ENCODE measurements at regions not wholly inside any gene's neighbourhood (a gene's known extent, or its start where the extent isn't known, plus 50 kb on each side); places are given as distances from the start of the nearest gene placed in this dataset.

GRCh38 chr6:99177736-99178135 lies 171.7 kb downstream of the FAXC start:
- Mint-ChIP-seq H3K4me1 (no peaks in the 10 kb centered on the region), H3K4me3 (no peak overlapping the region), H3K36me3 (ENCODE audit: low read depth) (no peaks in the 10 kb centered on the region), H3K27ac (no peak overlapping the region), H3K27me3 (ENCODE audit: insufficient read depth) (no peaks in the 10 kb centered on the region), H3K9me3 (peaks cover 25% of the 10 kb centered on the region)
- no peaks in the 10 kb centered on the region for H3K27me3 ChIP-seq (ENCODE audit: control insufficient read depth, insufficient read depth, low read length, poor library complexity, severe bottlenecking)
- DNase-seq: no peak
- no peak for TF ChIP-seq CTCF (conservative IDR thresholded peaks at IDR 0.05)
- H3K27ac ChIP-seq (ENCODE audit: low read depth, low read length): no peak overlapping the region
- H3K4me3 ChIP-seq (ENCODE audit: low read length): no peak overlapping the region
- H3K36me3 ChIP-seq (ENCODE audit: control insufficient read depth, insufficient read depth, low read length): no peaks in the 10 kb centered on the region
- no peak overlapping the region for H3K9ac ChIP-seq (ENCODE audit: extremely low read depth, low read length, poor library complexity, severe bottlenecking)
- no peaks in the 10 kb centered on the region for H3K4me1 ChIP-seq (ENCODE audit: control insufficient read depth, insufficient read depth, low read length)
- WGBS, 2 experiments (ENCODE audit: insufficient coverage in 1 of 2, insufficient read length in 1 of 2): 93% methylated on average over 2 of the region's 2 CpGs; no CpG with 5 or more reads in 1 of the 2 experiments
- H3K9me3 ChIP-seq (ENCODE audit: control insufficient read depth, low read length): peaks cover 39% of the 10 kb centered on the region

- Mint-ChIP-seq H3K27ac (no peak overlapping the region), H3K36me3 (ENCODE audit: low read depth) (no peaks in the 10 kb centered on the region), H3K4me3 (no peak overlapping the region), H3K27me3 (ENCODE audit: insufficient read depth) (peaks cover 3% of the 10 kb centered on the region), H3K4me1 (no peaks in the 10 kb centered on the region), H3K9me3 (no peaks in the 10 kb centered on the region)
- Histone ChIP-seq H3K27ac (ENCODE audit: low read depth, low read length) (no peak overlapping the region), H3K36me3 (ENCODE audit: control insufficient read depth, insufficient read depth, low read length) (no peaks in the 10 kb centered on the region), H3K4me1 (ENCODE audit: control insufficient read depth, insufficient read depth, low read length) (no peaks in the 10 kb centered on the region), H3K4me3 (ENCODE audit: low read length) (no peak overlapping the region), H3K9ac (ENCODE audit: extremely low read depth, low read length, poor library complexity, severe bottlenecking) (no peak overlapping the region), H3K27me3 (ENCODE audit: control insufficient read depth, insufficient read depth, low read length, poor library complexity, severe bottlenecking) (peaks cover 7% of the 10 kb centered on the region), H3K9me3 (ENCODE audit: control insufficient read depth, low read length) (no peaks in the 10 kb centered on the region)
- DNase-seq: no peak
- no peak for TF ChIP-seq CTCF (conservative IDR thresholded peaks at IDR 0.05)
Measured at GRCh38 chr6:99165838-99166237, 183.6 kb downstream of the FAXC start.

GRCh38 chr6:99152347-99152643 lies 197.2 kb downstream of the FAXC start:
- no peak overlapping the region for H3K27ac Mint-ChIP-seq
- no peaks in the 10 kb centered on the region for H3K36me3 ChIP-seq (ENCODE audit: control insufficient read depth, insufficient read depth, low read length)
- peaks cover 70% of the 10 kb centered on the region for H3K27me3 Mint-ChIP-seq (ENCODE audit: insufficient read depth)

More at GRCh38 chr6:99152347-99152643, 197.2 kb downstream of the FAXC start:
- Histone ChIP-seq H3K4me1 (ENCODE audit: control insufficient read depth, insufficient read depth, low read length) (peaks cover 12% of the 10 kb centered on the region), H3K9ac (ENCODE audit: extremely low read depth, low read length, poor library complexity, severe bottlenecking) (no peak overlapping the region), H3K9me3 (ENCODE audit: control insufficient read depth, low read length) (no peaks in the 10 kb centered on the region), H3K4me3 (ENCODE audit: low read length) (no peak overlapping the region), H3K27ac (ENCODE audit: low read depth, low read length) (no peak overlapping the region), H3K27me3 (ENCODE audit: control insufficient read depth, insufficient read depth, low read length, poor library complexity, severe bottlenecking) (peaks cover 45% of the 10 kb centered on the region)
- Mint-ChIP-seq H3K36me3 (ENCODE audit: low read depth) (no peaks in the 10 kb centered on the region), H3K4me1 (peaks cover 19% of the 10 kb centered on the region), H3K9me3 (no peaks in the 10 kb centered on the region), H3K4me3 (no peak overlapping the region)
- no peak for TF ChIP-seq CTCF (conservative IDR thresholded peaks at IDR 0.05)
- 13 to 18% methylated on average over 3 of the region's 3 CpGs for WGBS, 2 experiments (ENCODE audit: insufficient coverage in 1 of 2, insufficient read length in 1 of 2)
- no peak for DNase-seq

Data from endodermal cell (in vitro differentiated cells).